Uterus (tissue), 3 donors: ENCODE measurements at regions not wholly inside any gene's neighbourhood (a gene's known extent, or its start where the extent isn't known, plus 50 kb on each side); places are given as distances from the start of the nearest gene placed in this dataset.

ENCODE experiments used
- DNase-seq, 2 donors: peaks; one replicate each; pipeline ENCODE4 v3.0.0-alpha.2; 2019 to 2020
- H3K27ac ChIP-seq, 2 donors: fragments of 200-600 bp; sonication (generic); 1 replicate in 1 of 2; 2 replicates in 1 of 2; pipeline ENCODE4 v1.5.1; 2016 to 2018
- H3K27me3 ChIP-seq, 2 donors: fragments of 200-600 bp; sonication (generic); one replicate each; pipeline ENCODE4 v1.5.1; 2018 to 2019; ENCODE audit warnings: control low read depth in 1 of 2
- H3K36me3 ChIP-seq, 2 donors: fragments of 200-600 bp; sonication (generic); one replicate each; pipeline ENCODE4 v1.5.1; 2019; ENCODE audit warnings: control low read depth in 1 of 2
- H3K4me1 ChIP-seq, 2 donors: fragments of 200-600 bp; sonication (generic); one replicate each; pipeline ENCODE4 v1.5.1; 2018 to 2019; ENCODE audit warnings: control low read depth in 1 of 2
- H3K4me3 ChIP-seq, 2 donors: fragments of 200-600 bp; sonication (generic); 1 replicate in 1 of 2; 2 replicates in 1 of 2; pipeline ENCODE4 v1.5.1; 2018 to 2019; ENCODE audit warnings: mild to moderate bottlenecking in 1 of 2
- H3K9me3 ChIP-seq, 2 donors: fragments of 200-600 bp; sonication (generic); one replicate each; pipeline ENCODE4 v1.5.1; 2019; ENCODE audit warnings: control low read depth in 1 of 2
- CTCF ChIP-seq, 4 experiments: fragments of 200-600 bp in 2 of 4; fragments of 450-650 bp in 2 of 4; sonication (generic) in 2 of 4; IDR thresholded peaks; one replicate each; pipeline ENCODE4 v1.5.1; 2016 to 2019; ENCODE audit warnings: antibody characterized with exemption in 4 of 4, mild to moderate bottlenecking in 2 of 4, moderate library complexity in 1 of 4
- POLR2A ChIP-seq, 2 donors: fragments of 450-650 bp; IDR thresholded peaks; one replicate each; pipeline ENCODE4 v1.6.1; 2016; ENCODE audit warnings: antibody characterized with exemption in 2 of 2, mild to moderate bottlenecking in 1 of 2, moderate library complexity in 1 of 2
- intact Hi-C: fragments of 100-400 bp; cut with DNase I; formaldehyde crosslinking; loops from one replicate; pipeline ENCODE4 v1.15.1; 2023; ENCODE audit warnings: low total_unique reads
- donor health status: DM: yes; HTN: yes; CAD: no.

DNA sequence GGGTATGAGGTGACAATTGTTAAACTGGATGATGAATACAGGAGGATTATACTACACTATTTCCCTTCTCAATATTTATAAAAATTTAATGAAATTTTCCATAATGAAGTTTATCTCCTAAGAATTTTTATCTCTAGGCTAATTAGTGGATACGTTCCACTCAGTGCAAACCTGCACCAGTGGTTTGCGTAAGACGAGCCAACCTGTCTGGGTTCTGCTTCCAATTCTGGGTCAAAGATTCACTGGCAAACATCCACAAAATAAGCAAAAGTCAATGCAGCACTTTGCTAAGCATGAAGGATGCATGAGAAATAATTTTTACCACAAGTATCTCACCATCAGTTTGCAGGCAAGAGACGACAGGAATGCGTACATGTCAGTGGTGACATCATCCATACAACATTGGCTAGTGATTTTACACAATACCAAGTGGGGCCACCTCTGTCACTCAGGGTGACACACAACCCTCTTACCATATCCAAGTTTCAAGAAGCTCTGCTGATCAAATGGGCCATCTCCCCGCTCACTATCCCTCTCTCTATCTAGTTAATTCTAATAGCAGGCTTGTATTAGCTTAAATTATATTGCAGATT lies 51.7 kb downstream of the FAM50B start:
- no peaks in the 10 kb centered on the region for H3K9me3 ChIP-seq
- intact Hi-C loops: no loop called here
- DNase-seq: no peak
- H3K4me1 ChIP-seq: no peaks in the 10 kb centered on the region
- TF ChIP-seq POLR2A (IDR thresholded peaks at IDR 0.05) (no peak), CTCF (IDR thresholded peaks at IDR 0.05) (no peak)
- H3K27ac ChIP-seq: no peak overlapping the region
- no peaks in the 10 kb centered on the region for H3K36me3 ChIP-seq
- H3K4me3 ChIP-seq: no peak overlapping the region
- H3K27me3 ChIP-seq: no peaks in the 10 kb centered on the region

GRCh38 chr6:3902871-3903648 lies 53.9 kb downstream of the FAM50B start:
- Histone ChIP-seq H3K36me3 (no peaks in the 10 kb centered on the region), H3K27me3 (no peaks in the 10 kb centered on the region), H3K27ac (no peak overlapping the region), H3K4me1 (no peaks in the 10 kb centered on the region), H3K4me3 (no peak overlapping the region), H3K9me3 (no peaks in the 10 kb centered on the region)
- no peak for TF ChIP-seq CTCF (IDR thresholded peaks at IDR 0.05)
- TF ChIP-seq POLR2A (IDR thresholded peaks at IDR 0.05): no peak
- DNase-seq: no peak
- intact Hi-C loops: no loop called here

- no peak overlapping the region for H3K4me3 ChIP-seq
- no peaks in the 10 kb centered on the region for H3K36me3 ChIP-seq
- no peak for DNase-seq
- no peaks in the 10 kb centered on the region for H3K4me1 ChIP-seq
- intact Hi-C loops: no loop called here
- H3K27me3 ChIP-seq: no peaks in the 10 kb centered on the region
- TF ChIP-seq POLR2A (IDR thresholded peaks at IDR 0.05): no peak
- no peak for TF ChIP-seq CTCF (IDR thresholded peaks at IDR 0.05)
- no peaks in the 10 kb centered on the region for H3K9me3 ChIP-seq
- no peak overlapping the region for H3K27ac ChIP-seq
These were observed 55.3 kb downstream of the FAM50B start for GRCh38 chr6:3904518-3904917.

DNA sequence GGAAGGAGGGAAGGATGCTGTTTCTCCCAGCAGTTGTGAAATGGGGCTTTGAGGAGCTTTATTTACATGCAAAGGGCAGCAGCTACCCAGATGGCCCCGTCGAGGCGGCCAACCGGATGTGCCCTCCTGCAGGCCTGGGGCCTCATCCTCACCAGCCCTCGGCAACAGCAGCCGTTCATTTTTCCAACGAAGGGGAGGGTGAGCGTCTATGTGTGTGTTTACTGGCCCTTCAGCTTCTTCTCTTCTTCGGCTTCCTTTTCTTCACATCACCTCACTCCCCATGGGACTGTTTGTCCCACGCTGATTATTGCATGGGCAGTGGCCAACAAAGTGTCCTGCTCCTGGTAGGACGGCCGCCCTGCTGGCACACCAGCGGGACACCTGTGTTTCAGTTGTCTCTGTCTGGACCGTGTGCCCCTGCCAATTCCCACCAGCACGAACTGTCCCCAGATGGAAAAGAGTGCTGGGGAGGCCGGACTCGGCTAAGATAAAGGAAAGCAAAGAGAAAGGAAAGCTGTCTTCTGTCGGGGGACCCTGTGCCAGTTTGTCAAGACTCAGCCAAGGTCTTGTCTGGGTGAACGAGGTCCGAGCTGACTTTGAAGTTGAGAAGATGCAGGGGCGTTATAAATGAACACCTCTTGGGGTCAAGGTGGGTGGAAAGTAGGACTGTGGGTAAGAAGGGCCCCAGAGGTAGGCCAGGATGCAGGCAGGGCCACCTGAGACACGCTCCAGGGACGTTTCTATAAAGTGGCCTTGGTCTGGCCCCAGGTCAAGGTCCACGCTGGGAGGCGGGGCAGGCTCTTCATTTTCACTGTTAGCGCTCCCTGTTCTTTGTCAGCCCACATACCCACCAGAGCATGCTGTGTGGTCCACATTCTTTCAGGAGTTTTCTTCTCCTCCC lies 57.0 kb downstream of the FAM50B start:
- TF ChIP-seq CTCF (IDR thresholded peaks at IDR 0.05): no peak
- intact Hi-C loops: no loop called here
- DNase-seq: no peak
- H3K4me3 ChIP-seq: no peak overlapping the region
- H3K36me3 ChIP-seq: no peaks in the 10 kb centered on the region
- H3K4me1 ChIP-seq: peaks cover under 1 to 6% of the 10 kb centered on the region in 2 donors
- no peak overlapping the region for H3K27ac ChIP-seq
- no peaks in the 10 kb centered on the region for H3K9me3 ChIP-seq
- H3K27me3 ChIP-seq: no peaks in the 10 kb centered on the region

- DNase-seq: no peak
- Histone ChIP-seq H3K27me3 (no peaks in the 10 kb centered on the region), H3K4me1 (peaks cover 5 to 11% of the 10 kb centered on the region in 2 donors), H3K4me3 (no peak overlapping the region), H3K27ac (no peak overlapping the region), H3K9me3 (no peaks in the 10 kb centered on the region), H3K36me3 (no peaks in the 10 kb centered on the region)
- TF ChIP-seq POLR2A (IDR thresholded peaks at IDR 0.05): no peak
- TF ChIP-seq CTCF (IDR thresholded peaks at IDR 0.05): no peak
- intact Hi-C loops: no loop called here
These were observed 57.6 kb downstream of the FAM50B start for GRCh38 chr6:3906846-3907151.
